ENCODE measurements at regions not wholly inside any gene's neighbourhood (a gene's known extent, or its start where the extent isn't known, plus 50 kb on each side); places are given as distances from the start of the nearest gene placed in this dataset.
A peak's percentile ranks its signal among the peaks of the same experiment; 100 is the strongest.

DNA sequence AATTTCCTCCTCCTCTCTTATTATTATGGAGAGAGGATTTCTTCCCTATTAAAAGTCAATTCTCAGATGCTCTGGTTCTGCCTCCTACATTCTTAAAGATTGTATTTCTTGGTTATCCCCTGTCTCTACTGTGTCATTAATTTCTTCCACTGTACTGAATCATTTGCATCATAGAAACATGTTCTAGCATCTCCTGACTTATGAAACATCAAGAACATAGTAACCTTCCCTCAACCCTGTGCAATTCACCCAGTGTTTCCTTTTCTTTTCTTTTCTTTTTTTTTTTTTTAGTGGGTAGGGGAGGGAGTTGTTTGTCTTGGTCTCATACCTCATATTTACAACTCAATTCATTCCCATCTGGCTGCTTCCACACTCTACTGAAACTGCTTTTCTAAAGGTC, 288.0 kb upstream of the PLET1 start:
- no peak for DNase-seq (ENCODE audit: low spot score in 2 of 2, unreplicated experiment in 2 of 2)
- peaks cover 3% of the 10 kb centered on the region for H3K4me1 Mint-ChIP-seq
- TF ChIP-seq, protein P1, sequence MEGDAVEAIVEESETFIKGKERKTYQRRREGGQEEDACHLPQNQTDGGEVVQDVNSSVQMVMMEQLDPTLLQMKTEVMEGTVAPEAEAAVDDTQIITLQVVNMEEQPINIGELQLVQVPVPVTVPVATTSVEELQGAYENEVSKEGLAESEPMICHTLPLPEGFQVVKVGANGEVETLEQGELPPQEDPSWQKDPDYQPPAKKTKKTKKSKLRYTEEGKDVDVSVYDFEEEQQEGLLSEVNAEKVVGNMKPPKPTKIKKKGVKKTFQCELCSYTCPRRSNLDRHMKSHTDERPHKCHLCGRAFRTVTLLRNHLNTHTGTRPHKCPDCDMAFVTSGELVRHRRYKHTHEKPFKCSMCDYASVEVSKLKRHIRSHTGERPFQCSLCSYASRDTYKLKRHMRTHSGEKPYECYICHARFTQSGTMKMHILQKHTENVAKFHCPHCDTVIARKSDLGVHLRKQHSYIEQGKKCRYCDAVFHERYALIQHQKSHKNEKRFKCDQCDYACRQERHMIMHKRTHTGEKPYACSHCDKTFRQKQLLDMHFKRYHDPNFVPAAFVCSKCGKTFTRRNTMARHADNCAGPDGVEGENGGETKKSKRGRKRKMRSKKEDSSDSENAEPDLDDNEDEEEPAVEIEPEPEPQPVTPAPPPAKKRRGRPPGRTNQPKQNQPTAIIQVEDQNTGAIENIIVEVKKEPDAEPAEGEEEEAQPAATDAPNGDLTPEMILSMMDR (IDR thresholded peaks at IDR 0.05; ENCODE audit: unreplicated experiment), result no peak
- H3K9me3 Mint-ChIP-seq, result no peaks in the 10 kb centered on the region
- no peaks in the 10 kb centered on the region for H3K36me3 Mint-ChIP-seq
- H3K27ac Mint-ChIP-seq, result no peak overlapping the region
- peaks cover 9% of the 10 kb centered on the region for H3K27me3 Mint-ChIP-seq (ENCODE audit: low read depth)
- H3K4me3 Mint-ChIP-seq, result no peak overlapping the region

DNA sequence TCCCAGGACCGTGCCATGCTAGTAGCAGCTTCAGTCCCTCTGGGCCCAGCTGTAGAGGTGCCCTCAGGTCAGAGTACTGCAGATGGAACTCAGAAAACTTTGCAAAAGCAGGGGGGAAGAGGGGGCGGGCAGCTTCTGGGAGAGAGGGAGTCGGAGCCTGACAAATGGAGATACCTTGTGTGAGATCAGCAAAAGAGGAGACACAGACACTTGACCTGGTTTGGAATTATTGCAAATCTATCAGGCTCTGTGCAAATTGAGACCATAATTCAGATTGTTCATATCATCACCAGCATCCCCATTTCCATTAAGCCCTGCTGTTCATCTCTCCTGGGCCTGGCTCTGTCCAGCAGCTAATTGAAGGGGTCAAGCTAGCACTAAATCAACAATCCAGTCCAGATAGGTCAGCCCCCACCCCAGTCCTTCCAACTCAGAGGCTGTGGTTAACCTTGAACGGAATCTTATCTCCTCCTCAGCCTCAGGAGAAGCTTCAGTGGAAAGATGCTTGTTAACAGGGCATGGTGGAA, 292.6 kb upstream of the PLET1 start:
- no peak for DNase-seq (ENCODE audit: low spot score in 2 of 2, unreplicated experiment in 2 of 2)
- H3K9me3 Mint-ChIP-seq, result no peaks in the 10 kb centered on the region
- H3K27me3 Mint-ChIP-seq (ENCODE audit: low read depth), result peaks cover 9% of the 10 kb centered on the region
- no peaks in the 10 kb centered on the region for H3K36me3 Mint-ChIP-seq
- TF ChIP-seq, protein P1 (IDR thresholded peaks at IDR 0.05; ENCODE audit: unreplicated experiment), result no peak
- H3K4me3 Mint-ChIP-seq, result no peak overlapping the region
- peaks cover 2% of the 10 kb centered on the region for H3K4me1 Mint-ChIP-seq
- H3K27ac Mint-ChIP-seq, result no peak overlapping the region

DNA sequence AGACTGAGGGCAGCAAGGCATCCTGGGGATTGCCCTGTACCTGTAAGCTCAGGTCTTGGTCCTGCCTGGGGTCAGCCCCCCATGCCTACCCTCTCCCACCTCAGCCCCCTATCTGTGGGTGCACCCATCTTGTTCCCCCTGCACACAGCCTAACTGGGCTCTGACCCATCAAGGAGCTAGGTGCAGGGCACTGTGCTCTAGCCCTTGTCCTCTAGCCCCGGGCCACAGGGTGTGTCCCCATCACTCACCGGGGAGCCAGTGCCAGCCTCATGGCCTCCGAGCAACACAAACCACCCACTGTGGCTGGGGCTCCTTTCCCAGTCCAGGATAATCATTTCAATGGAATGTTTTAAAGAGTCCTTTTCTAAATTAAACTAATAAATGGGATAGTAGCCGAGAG, 293.9 kb upstream of the PLET1 start:
- H3K27me3 Mint-ChIP-seq (ENCODE audit: low read depth), result peaks cover 9% of the 10 kb centered on the region
- H3K4me1 Mint-ChIP-seq, result peaks cover 2% of the 10 kb centered on the region
- no peaks in the 10 kb centered on the region for H3K9me3 Mint-ChIP-seq
- H3K4me3 Mint-ChIP-seq, result no peak overlapping the region
- no peak overlapping the region for H3K27ac Mint-ChIP-seq
- no peaks in the 10 kb centered on the region for H3K36me3 Mint-ChIP-seq
- TF ChIP-seq, protein P1 (IDR thresholded peaks at IDR 0.05; ENCODE audit: unreplicated experiment), result no peak
- DNase-seq (ENCODE audit: low spot score in 2 of 2, unreplicated experiment in 2 of 2), result no peak

DNA sequence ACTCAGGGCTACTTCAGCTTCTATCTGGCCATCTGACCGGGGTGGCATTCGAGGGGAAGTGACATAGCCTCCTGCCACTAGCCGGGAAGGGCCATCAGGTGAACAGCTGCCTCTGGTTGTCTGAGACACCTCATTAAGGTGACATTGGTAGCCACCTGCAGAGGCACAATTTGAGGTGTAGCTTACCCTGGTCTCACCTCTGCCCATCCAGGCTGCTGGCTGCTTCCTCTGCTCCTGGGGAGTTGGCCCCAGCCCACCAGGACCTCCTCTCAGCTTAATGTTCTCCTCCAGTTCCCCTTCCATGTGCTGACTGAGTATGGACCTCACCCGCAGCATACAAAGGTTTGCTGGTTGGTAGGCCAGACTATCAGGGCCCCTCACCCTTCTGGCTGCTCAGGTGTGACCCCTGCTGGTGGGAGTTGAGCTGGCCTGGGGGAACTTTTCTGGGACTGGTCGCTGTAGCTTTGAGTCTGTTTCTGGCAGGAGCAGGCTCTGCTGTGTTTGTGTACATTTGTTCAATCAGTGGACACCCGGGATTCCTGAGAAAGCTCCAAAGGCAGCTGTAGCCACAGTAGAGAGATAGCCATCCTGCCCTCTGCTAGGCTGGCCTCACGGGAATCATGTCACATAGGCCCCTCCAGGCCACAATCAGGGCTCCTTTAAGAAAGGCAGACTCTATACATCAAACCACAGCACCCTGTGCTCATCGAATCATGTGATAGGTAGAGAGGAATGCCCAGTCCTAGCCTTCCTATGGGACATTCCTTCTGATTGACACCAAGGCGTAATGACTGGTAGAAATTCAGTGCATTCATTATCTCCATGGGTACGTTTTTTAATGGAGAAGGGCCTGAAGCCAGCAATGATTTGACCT, 295.1 kb upstream of the PLET1 start:
- no peak overlapping the region for H3K27ac Mint-ChIP-seq
- no peak overlapping the region for H3K4me3 Mint-ChIP-seq
- TF ChIP-seq, protein P1 (IDR thresholded peaks at IDR 0.05; ENCODE audit: unreplicated experiment), result peak; percentile 59
- DNase-seq (ENCODE audit: low spot score in 2 of 2, unreplicated experiment in 2 of 2), result peak; percentile 48 to 73
- no peaks in the 10 kb centered on the region for H3K36me3 Mint-ChIP-seq
- no peaks in the 10 kb centered on the region for H3K9me3 Mint-ChIP-seq
- H3K27me3 Mint-ChIP-seq (ENCODE audit: low read depth), result peaks cover 9% of the 10 kb centered on the region
- peaks cover 2% of the 10 kb centered on the region for H3K4me1 Mint-ChIP-seq

DNA sequence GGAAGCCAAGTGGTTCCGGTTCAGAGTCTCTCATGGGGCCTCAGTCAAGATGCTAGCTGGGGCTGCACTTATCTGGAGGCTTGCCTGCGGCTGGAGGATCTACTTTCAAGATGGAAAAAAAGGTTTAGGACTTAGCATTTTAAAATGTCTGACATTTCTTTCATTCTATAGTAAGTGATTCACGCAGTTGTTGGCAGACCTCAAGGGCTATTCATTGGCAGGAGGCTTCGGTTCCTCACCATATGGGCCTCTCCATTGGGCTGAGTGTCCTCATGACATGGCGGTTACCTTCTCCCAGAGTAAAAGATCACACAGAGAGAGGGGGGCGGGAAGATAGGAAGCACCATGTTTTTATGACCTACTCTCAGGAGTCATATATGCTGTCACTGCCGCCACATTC, 298.0 kb upstream of the PLET1 start:
- H3K4me1 Mint-ChIP-seq, result peaks cover 2% of the 10 kb centered on the region
- H3K4me3 Mint-ChIP-seq, result no peak overlapping the region
- peaks cover 1% of the 10 kb centered on the region for H3K27me3 Mint-ChIP-seq (ENCODE audit: low read depth)
- DNase-seq (ENCODE audit: low spot score in 2 of 2, unreplicated experiment in 2 of 2), result no peak
- H3K9me3 Mint-ChIP-seq, result no peaks in the 10 kb centered on the region
- H3K36me3 Mint-ChIP-seq, result no peaks in the 10 kb centered on the region
- no peak overlapping the region for H3K27ac Mint-ChIP-seq
- TF ChIP-seq, protein P1 (IDR thresholded peaks at IDR 0.05; ENCODE audit: unreplicated experiment), result no peak

Measured in mesothelial cell of epicardium (in vitro differentiated cells).